HepG2 (cell line): ENCODE measurements at regions not wholly inside any gene's neighbourhood (a gene's known extent, or its start where the extent isn't known, plus 50 kb on each side); places are given as distances from the start of the nearest gene placed in this dataset.

Source experiments
- ATAC-seq: fragments of 200-7000 bp; cut with Tn5 transposase; 3 replicates; pipeline ENCODE4 v1.9.1; 2020; ENCODE audit warnings: mild to moderate bottlenecking, moderate library complexity
- BruUV-seq: library from RNA; stranded (reverse); fragments of 400-500 nt; replicated peaks from 2 replicates; lab custom pipeline; 2021; lab: Mats Ljungman, UMichigan
- CTCF ChIA-PET: fragments of 300-600 bp; formaldehyde crosslinking; extraction: SDS; loops from one replicate; lab custom pipeline; 2021; ENCODE audit warnings: low total read pairs, inconsistent platforms, low intra/inter-chr PET ratio; lab: Yijun Ruan, JAX
- POLR2A ChIA-PET: fragments of 350-600 bp; sonication (Branson Sonifier 250); formaldehyde crosslinking; loops from one replicate; lab custom pipeline; 2020; ENCODE audit warnings: antibody characterized with exemption, inconsistent platforms; lab: Yijun Ruan, JAX
- DNase-seq: peaks from one replicate; pipeline ENCODE4 v3.0.0-alpha.2; 2015; ENCODE audit warnings: low spot score
- FAIRE-seq: peaks from 3 replicates; lab custom pipeline; 2011; peaks lifted over from hg19 to GRCh38; lab: Jason Lieb, UNC
- H2AFZ ChIP-seq: one replicate; pipeline ENCODE4 v1.6.1; 2011; ENCODE audit warnings: low read length, inconsistent platforms
- H3K27ac ChIP-seq: fragments of 300-600 bp; 3 replicates; pipeline ENCODE4 v1.8.0; 2011; ENCODE audit warnings: mixed run types, mild to moderate bottlenecking, mixed read lengths, low read length, inconsistent platforms; ENCODE audit not compliant: insufficient read depth; ENCODE audit errors: extremely low read length
- H3K27me3 ChIP-seq, 2 experiments: fragments of 200-600 bp in 1 of 2; 2 replicates in 1 of 2; 3 replicates in 1 of 2; pipeline versions ENCODE4 v1.6.0 to v1.8.0; 2011; ENCODE audit warnings: low read length in 2 of 2, mild to moderate bottlenecking in 2 of 2, moderate library complexity in 2 of 2, inconsistent platforms in 1 of 2; ENCODE audit not compliant: insufficient read depth in 2 of 2, control insufficient read depth in 1 of 2
- H3K36me3 ChIP-seq, 2 experiments: fragments of 200-600 bp in 1 of 2; replicated peaks in 1 of 2; 2 replicates in 1 of 2; 3 replicates in 1 of 2; pipeline versions ENCODE4 v1.5.1 to v1.8.0; 2011; ENCODE audit warnings: low read length in 2 of 2, inconsistent platforms in 1 of 2; ENCODE audit not compliant: insufficient read depth in 2 of 2, control insufficient read depth in 1 of 2
- H3K4me1 ChIP-seq: 2 replicates; pipeline ENCODE4 v1.5.1; 2012; ENCODE audit warnings: low read length, inconsistent platforms; ENCODE audit not compliant: insufficient read depth
- H3K4me2 ChIP-seq: 2 replicates; pipeline ENCODE4 v1.6.0; 2011; ENCODE audit warnings: low read depth, low read length, inconsistent platforms
- H3K4me3 ChIP-seq, 3 experiments: fragments of 200-600 bp in 1 of 3; sonication (generic), shearing (Covaris generic) in 1 of 3; replicated peaks in 1 of 3; 2 replicates each; pipeline ENCODE4 v1.5.1; 2011 to 2016; ENCODE audit warnings: low read length in 3 of 3, inconsistent platforms in 2 of 3, low read depth in 2 of 3, mild to moderate bottlenecking in 2 of 3, control low read depth in 1 of 3, mixed read lengths in 1 of 3; ENCODE audit not compliant: insufficient read depth in 1 of 3
- H3K79me2 ChIP-seq: one replicate; pipeline ENCODE4 v1.6.1; 2011; ENCODE audit warnings: low read length, inconsistent platforms; ENCODE audit not compliant: insufficient read depth
- H3K9ac ChIP-seq: 2 replicates; pipeline ENCODE4 v1.6.0; 2011; ENCODE audit warnings: mild to moderate bottlenecking, low read depth, low read length, inconsistent platforms; ENCODE audit not compliant: insufficient read depth
- H3K9me3 ChIP-seq: 2 replicates; pipeline ENCODE4 v1.5.1; 2012; ENCODE audit warnings: mild to moderate bottlenecking, low read length
- H4K20me1 ChIP-seq: 2 replicates; pipeline ENCODE4 v1.6.0; 2011; ENCODE audit warnings: inconsistent platforms, mild to moderate bottlenecking, low read length, moderate library complexity; ENCODE audit not compliant: insufficient read depth
- CHD2 ChIP-seq: IDR thresholded peaks from 2 replicates; pipeline ENCODE4 v1.6.1; 2011; ENCODE audit warnings: low read depth, low read length, improper control_type of control experiment
- LCORL ChIP-seq, 2 experiments: fragments of 450-650 bp in 1 of 2; sonication (generic) in 1 of 2; formaldehyde crosslinking in 1 of 2; IDR thresholded peaks; 2 replicates each; pipeline versions ENCODE4 v1.5.0 to v1.6.1; 2017 to 2020; ENCODE audit warnings: antibody characterized with exemption in 1 of 2, missing genetic modification reagents in 1 of 2
- MED8 ChIP-seq: sonication (generic); formaldehyde crosslinking; IDR thresholded peaks from 2 replicates; pipeline ENCODE4 v1.8.1; 2023; ENCODE audit warnings: mild to moderate bottlenecking, missing genetic modification reagents; ENCODE audit not compliant: insufficient replicate concordance
- PAF1 ChIP-seq: IDR thresholded peaks from 2 replicates; pipeline ENCODE4 v1.6.1; 2016; ENCODE audit warnings: missing genetic modification reagents, missing compliant biosample characterization
- RFXAP ChIP-seq: sonication (generic); formaldehyde crosslinking; IDR thresholded peaks from 2 replicates; pipeline ENCODE4 v1.4.0; 2020; ENCODE audit warnings: missing genetic modification reagents, borderline replicate concordance
- ZNF543 ChIP-seq: sonication (generic); formaldehyde crosslinking; IDR thresholded peaks from 2 replicates; pipeline ENCODE4 v1.4.0; 2020; ENCODE audit warnings: mild to moderate bottlenecking, missing genetic modification reagents
- ZNF546 ChIP-seq: sonication (generic); formaldehyde crosslinking; conservative IDR thresholded peaks from 2 replicates; pipeline ENCODE4 v1.8.1; 2023; ENCODE audit warnings: mild to moderate bottlenecking, missing genetic modification reagents
- ZSCAN20 ChIP-seq: sonication (generic); formaldehyde crosslinking; IDR thresholded peaks from 2 replicates; pipeline ENCODE4 v1.4.0; 2020; ENCODE audit warnings: missing genetic modification reagents, mild to moderate bottlenecking, borderline replicate concordance
- WGBS: methylation state at CpG from one replicate; pipeline ENCODE4 v1.1.6; 2017; ENCODE audit warnings: low lambda C conversion rate; 5-methylcytosine and 5-hydroxymethylcytosine counted together
- in situ Hi-C: cut with HindIII; loops from 2 replicates; pipeline ENCODE4 v1.10.0; 2017; ENCODE audit warnings: low pct_unique_long_range_greater_than_20kb; ENCODE audit not compliant: extremely low pct_ligation_motif_present
- intact Hi-C: fragments of 100-400 bp; cut with micrococcal nuclease; formaldehyde crosslinking; loops from one replicate; pipeline ENCODE4 v1.10.0; 2022; ENCODE audit not compliant: unreplicated experiment
- TF ChIP-seq, protein P1 (sequence below): sonication (generic); formaldehyde crosslinking; IDR thresholded peaks from 2 replicates; pipeline ENCODE4 v1.4.0; 2020; ENCODE audit warnings: mild to moderate bottlenecking, low read depth, missing genetic modification reagents
- TF ChIP-seq, protein P2 (sequence below): IDR thresholded peaks from 2 replicates; pipeline ENCODE4 v1.6.1; 2016; ENCODE audit warnings: mild to moderate bottlenecking, missing biosample characterization, missing genetic modification reagents
- TF ChIP-seq, protein P3 (sequence below): sonication (generic); formaldehyde crosslinking; conservative IDR thresholded peaks from 2 replicates; pipeline ENCODE4 v1.4.0; 2020; ENCODE audit warnings: missing genetic modification reagents
- TF ChIP-seq, protein P4 (sequence below): sonication (generic); formaldehyde crosslinking; IDR thresholded peaks from 2 replicates; pipeline ENCODE4 v1.5.0; 2020; ENCODE audit warnings: missing genetic modification reagents, mild to moderate bottlenecking, borderline replicate concordance

DNA sequence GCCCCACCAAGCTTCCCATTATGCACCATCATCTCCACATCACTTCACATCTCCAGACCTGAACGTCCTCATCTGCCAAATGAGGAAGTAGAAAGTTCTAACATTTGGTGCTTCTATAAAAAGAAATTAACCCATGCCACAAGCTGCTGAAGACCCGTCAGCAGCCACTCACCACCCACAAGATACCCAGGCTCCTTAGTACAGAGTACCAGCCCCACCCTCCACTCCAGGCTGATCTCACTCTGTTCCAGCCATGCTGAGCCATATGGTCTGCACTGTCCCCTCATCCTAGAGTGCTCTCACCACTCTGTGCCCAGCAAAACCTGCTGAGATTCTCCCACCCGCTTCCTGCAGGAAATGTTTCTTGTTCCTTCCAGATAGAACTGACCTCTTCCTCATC, 240.8 kb upstream of the PPARGC1A start (continued):
- TF ChIP-seq, protein P1, sequence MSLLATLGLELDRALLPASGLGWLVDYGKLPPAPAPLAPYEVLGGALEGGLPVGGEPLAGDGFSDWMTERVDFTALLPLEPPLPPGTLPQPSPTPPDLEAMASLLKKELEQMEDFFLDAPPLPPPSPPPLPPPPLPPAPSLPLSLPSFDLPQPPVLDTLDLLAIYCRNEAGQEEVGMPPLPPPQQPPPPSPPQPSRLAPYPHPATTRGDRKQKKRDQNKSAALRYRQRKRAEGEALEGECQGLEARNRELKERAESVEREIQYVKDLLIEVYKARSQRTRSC (CRISPR knock-in tag) = no peak
- TF ChIP-seq, protein P2, sequence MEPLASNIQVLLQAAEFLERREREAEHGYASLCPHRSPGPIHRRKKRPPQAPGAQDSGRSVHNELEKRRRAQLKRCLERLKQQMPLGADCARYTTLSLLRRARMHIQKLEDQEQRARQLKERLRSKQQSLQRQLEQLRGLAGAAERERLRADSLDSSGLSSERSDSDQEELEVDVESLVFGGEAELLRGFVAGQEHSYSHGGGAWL (CRISPR knock-in tag) = no peak
- TF ChIP-seq, protein P3, sequence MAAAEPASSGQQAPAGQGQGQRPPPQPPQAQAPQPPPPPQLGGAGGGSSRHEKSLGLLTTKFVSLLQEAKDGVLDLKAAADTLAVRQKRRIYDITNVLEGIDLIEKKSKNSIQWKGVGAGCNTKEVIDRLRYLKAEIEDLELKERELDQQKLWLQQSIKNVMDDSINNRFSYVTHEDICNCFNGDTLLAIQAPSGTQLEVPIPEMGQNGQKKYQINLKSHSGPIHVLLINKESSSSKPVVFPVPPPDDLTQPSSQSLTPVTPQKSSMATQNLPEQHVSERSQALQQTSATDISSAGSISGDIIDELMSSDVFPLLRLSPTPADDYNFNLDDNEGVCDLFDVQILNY (CRISPR knock-in tag) = no peak
- TF ChIP-seq ZNF546 (CRISPR knock-in tag) (no peak), PAF1 (no peak), CHD2 (no peak), ZSCAN20 (CRISPR knock-in tag) (no peak), LCORL (IDR thresholded peaks at IDR 0.05) (no peak), LCORL (CRISPR knock-in tag; IDR thresholded peaks at IDR 0.05) (no peak)

DNA sequence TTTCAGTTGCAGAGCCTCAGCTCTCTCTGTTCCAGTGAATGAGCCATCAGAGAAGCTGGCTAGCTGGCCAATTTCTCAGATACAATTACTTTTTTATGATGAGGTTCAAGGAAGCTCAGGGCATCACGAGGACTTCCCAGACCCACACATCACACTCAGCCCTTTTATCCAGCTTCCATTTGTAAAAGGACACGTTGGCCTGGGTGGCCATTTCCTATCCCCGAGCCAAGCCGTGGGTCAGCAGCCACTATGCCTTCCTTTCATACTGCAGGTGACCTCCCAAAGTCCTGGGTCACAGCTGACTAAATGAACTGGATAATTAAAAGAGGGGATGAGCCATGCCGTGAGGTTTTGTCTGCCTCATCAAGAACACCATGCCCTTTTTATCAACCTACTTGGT, 236.9 kb upstream of the PPARGC1A start:
- Histone ChIP-seq H3K9ac (no peak overlapping the region), H3K4me2 (no peak overlapping the region), H4K20me1 (no peaks in the 10 kb centered on the region), H3K27ac (no peak overlapping the region), H2AFZ (no peak overlapping the region), H3K79me2 (no peaks in the 10 kb centered on the region), H3K36me3 (no peaks in the 10 kb centered on the region), H3K9me3 (no peaks in the 10 kb centered on the region), H3K4me3 (no peak overlapping the region), H3K27me3 (no peaks in the 10 kb centered on the region; a peak in 1 of 5 replicates), H3K4me1 (no peaks in the 10 kb centered on the region)
- CTCF ChIA-PET = no interaction called here
- DNase-seq (no peak), ATAC-seq (no peak), FAIRE-seq (no peak)
- TF ChIP-seq RFXAP (no peak), ZNF543 (CRISPR knock-in tag) (no peak), MED8 (no peak)
- TF ChIP-seq, protein P4, sequence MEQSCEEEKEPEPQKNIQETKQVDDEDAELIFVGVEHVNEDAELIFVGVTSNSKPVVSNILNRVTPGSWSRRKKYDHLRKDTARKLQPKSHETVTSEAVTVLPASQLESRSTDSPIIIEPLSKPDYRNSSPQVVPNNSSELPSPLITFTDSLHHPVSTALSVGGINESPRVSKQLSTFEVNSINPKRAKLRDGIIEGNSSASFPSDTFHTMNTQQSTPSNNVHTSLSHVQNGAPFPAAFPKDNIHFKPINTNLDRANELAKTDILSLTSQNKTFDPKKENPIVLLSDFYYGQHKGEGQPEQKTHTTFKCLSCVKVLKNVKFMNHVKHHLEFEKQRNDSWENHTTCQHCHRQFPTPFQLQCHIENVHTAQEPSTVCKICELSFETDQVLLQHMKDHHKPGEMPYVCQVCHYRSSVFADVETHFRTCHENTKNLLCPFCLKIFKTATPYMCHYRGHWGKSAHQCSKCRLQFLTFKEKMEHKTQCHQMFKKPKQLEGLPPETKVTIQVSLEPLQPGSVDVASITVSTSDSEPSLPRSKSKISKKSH (CRISPR knock-in tag) = no peak
- 12% methylated on average over 5 of the region's 5 CpGs for WGBS
- intact Hi-C loops (no loop called here), in situ Hi-C loops (no loop called here)
- POLR2A ChIA-PET = no interaction called here
- BruUV-seq = no TSS peak
